ENCODE measurements at regions not wholly inside any gene's neighbourhood (a gene's known extent, or its start where the extent isn't known, plus 50 kb on each side); places are given as distances from the start of the nearest gene placed in this dataset.

GRCh38 chr3:158918008-158918407 is 116.2 kb downstream of the MFSD1 start:
- intact Hi-C loops (cut with DNase I), result loop anchor here in 9 of 10 donors (1.0 to 5.0 kb wide), 4 partner anchors 339 to 344 kb away; no protein-coding TSS in a partner anchor
- peak in 1 of 2 donors; percentile 11 for DNase-seq
- no peaks in the 10 kb centered on the region for H3K9me3 ChIP-seq
- peak in 8 of 9 donors; percentile 8 to 61 (median 50) for TF ChIP-seq CTCF (IDR thresholded peaks at IDR 0.05)
- H3K27me3 ChIP-seq, result no peaks in the 10 kb centered on the region
- no peak overlapping the region for H3K4me3 ChIP-seq
- peak in 2 of 8 donors; percentile 50 to 63 for ATAC-seq
- H3K27ac ChIP-seq, result no peak overlapping the region
- H3K4me1 ChIP-seq, result no peaks in the 10 kb centered on the region
- no peaks in the 10 kb centered on the region for H3K36me3 ChIP-seq
- WGBS, 2 donors, result 24 to 30% methylated on average over 3 of the region's 3 CpGs

GRCh38 chr3:158918451-158918850 is 116.6 kb downstream of the MFSD1 start:
- no peaks in the 10 kb centered on the region for H3K9me3 ChIP-seq
- no peaks in the 10 kb centered on the region for H3K4me1 ChIP-seq
- H3K4me3 ChIP-seq, result no peak overlapping the region
- intact Hi-C loops (cut with DNase I), result loop anchor here in 9 of 10 donors (1.0 to 5.0 kb wide), 4 partner anchors 339 to 344 kb away; no protein-coding TSS in a partner anchor
- DNase-seq, result no peak
- no peaks in the 10 kb centered on the region for H3K36me3 ChIP-seq
- H3K27ac ChIP-seq, result no peak overlapping the region
- H3K27me3 ChIP-seq, result no peaks in the 10 kb centered on the region
- no peak for TF ChIP-seq CTCF (IDR thresholded peaks at IDR 0.05)
- no peak for ATAC-seq
- 96% methylated on average over 2 of the region's 2 CpGs for WGBS, 2 donors

GRCh38 chr3:158920371-158920770 is 118.5 kb downstream of the MFSD1 start:
- no peaks in the 10 kb centered on the region for H3K4me1 ChIP-seq
- no peak for ATAC-seq
- no peak for DNase-seq
- TF ChIP-seq CTCF (IDR thresholded peaks at IDR 0.05), result no peak
- no peak overlapping the region for H3K4me3 ChIP-seq
- H3K9me3 ChIP-seq, result no peaks in the 10 kb centered on the region
- H3K27me3 ChIP-seq, result no peaks in the 10 kb centered on the region
- H3K27ac ChIP-seq, result no peak overlapping the region
- no peaks in the 10 kb centered on the region for H3K36me3 ChIP-seq
- intact Hi-C loops (cut with DNase I), result no loop called here

GRCh38 chr3:158925021-158925420 is 123.2 kb downstream of the MFSD1 start:
- DNase-seq (no peak), ATAC-seq (no peak)
- H3K4me3 ChIP-seq, result no peak overlapping the region
- intact Hi-C loops (cut with DNase I), result no loop called here
- 78 to 79% methylated on average over 5 of the region's 5 CpGs for WGBS, 2 donors
- H3K4me1 ChIP-seq, result no peaks in the 10 kb centered on the region
- no peak overlapping the region for H3K27ac ChIP-seq
- peaks cover 0 to 7% (median 0%) of the 10 kb centered on the region in 9 donors for H3K36me3 ChIP-seq
- H3K27me3 ChIP-seq, result no peaks in the 10 kb centered on the region
- H3K9me3 ChIP-seq, result no peaks in the 10 kb centered on the region
- TF ChIP-seq CTCF (IDR thresholded peaks at IDR 0.05), result no peak
